ENCODE measurements at regions not wholly inside any gene's neighbourhood (a gene's known extent, or its start where the extent isn't known, plus 50 kb on each side); places are given as distances from the start of the nearest gene placed in this dataset.

DNA sequence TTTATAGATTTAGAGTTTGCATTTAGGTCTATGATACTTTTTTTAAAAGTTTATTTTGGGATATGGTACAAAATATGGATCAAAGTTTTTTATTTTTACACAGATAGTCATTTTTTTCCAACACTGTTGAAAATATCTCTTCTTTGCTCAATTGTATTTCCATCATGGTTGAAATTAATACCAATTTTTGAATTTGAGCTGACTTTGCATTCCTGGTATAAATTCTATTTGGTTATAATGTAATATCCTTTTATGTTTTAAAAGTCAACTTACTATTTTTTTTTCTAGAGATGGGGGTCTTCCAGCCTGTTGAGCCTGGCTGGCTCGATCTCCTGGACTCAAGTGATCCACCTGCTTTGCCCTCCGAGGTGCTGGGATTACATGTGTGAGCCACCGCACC lies 620.1 kb downstream of the OLFM4 start:
- DNase-seq = no peak

DNA sequence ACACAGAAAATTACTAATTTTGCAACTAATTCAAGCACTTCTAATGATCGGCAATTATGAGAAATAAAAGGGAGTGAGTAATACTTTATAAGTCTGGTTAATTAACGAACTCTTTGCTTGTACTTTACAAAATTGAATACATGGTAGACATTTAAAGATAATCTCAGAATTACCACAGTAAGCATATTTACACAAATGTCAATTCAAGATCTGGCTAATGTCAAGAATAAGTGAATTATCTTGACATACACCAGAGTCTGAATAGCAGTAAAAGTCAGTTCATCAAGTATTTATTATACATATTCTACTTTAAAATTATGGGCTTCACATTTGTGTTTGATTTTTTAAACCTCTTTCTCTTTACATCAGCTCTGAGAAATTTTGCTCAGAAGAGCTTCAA lies 643.4 kb downstream of the OLFM4 start:
- DNase-seq = no peak

DNA sequence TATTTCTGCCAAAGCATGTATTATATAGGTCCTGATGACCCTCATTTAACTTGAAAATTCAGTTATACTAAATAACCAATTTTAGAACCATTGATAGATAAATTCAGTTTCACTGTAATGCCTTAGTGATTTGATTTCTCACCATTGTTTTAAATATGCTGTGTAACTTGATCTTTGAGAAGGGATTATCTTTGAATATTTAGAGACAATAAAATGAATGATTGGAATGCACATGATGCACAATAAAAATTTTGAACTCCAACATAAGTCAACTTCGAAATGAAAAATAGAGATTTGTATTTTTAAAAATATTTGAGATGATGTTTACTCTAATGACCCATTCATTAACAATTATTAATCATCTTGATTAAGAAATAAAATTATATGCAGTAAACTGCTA lies 654.5 kb downstream of the OLFM4 start:
- DNase-seq = no peak

DNA sequence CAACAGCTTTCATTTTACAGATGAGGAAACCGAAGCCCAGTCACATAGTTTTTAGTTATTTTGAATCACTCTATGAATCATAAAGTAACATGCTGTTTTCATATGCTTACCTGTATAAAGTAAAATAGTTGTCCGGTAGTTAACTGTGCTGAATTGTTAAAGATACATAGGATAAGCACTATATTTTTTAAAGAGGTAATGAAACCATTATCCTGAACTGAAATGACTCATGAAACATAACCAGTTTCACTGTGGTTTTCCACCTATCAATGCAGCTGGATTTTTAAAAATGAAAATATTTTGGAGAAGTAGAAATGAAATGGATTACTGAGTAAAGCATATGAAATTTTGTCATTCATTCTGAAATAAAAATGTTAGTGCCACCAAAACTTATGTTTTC lies 655.0 kb downstream of the OLFM4 start:
- DNase-seq = no peak

DNA sequence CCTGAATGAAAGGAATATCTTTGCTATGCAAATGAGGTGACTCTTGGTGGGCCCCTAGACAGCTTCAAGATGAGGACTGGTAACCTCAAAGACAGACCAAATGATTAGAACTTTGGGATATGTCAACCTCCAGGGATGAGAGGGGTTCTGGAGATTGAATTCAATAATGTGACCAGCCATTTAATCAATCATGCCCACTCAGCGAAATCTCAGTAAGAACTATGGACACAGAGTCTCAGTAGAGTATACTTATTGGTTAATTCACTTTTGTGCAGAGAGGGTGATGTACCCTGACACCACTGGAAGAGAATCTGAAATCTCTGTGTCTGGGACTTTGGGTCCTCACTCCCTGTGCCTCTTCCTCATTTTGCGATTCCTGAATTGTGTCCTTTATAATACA lies 662.8 kb downstream of the OLFM4 start:
- DNase-seq = no peak

DNA sequence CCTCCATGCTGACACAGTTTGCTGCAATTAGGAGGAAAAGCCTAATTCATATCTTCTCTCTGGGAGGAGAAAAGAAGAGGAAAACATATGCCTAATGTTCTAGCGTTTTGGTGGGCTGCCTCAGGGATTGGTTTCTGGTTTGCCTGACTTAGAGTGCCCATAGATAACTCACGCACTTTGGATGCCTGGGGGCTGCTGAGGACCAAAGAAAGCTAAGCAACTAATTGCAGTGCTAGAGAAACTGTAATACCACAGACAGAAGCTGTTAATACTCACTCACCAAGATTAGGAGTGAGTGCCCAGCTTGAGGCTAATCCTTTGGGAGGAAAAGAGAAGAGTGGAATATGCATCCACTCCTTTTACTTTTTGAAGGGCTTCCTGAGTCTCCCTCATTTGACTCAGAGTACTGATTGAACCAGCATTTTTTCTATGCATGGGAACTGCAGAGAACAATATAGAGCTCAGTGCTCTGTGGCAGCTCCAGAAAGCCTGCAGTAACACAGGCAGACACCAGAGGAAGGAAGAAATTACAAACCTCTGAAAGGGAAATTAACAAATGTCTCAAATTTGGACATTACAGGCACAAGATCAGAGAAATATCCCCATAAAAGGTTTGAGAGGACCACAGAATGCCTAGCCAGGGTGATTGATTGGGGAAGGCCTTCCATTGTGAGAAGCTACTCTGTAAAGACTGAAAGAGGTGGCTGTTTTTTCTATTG lies 666.4 kb downstream of the OLFM4 start:
- no peak for DNase-seq

DNA sequence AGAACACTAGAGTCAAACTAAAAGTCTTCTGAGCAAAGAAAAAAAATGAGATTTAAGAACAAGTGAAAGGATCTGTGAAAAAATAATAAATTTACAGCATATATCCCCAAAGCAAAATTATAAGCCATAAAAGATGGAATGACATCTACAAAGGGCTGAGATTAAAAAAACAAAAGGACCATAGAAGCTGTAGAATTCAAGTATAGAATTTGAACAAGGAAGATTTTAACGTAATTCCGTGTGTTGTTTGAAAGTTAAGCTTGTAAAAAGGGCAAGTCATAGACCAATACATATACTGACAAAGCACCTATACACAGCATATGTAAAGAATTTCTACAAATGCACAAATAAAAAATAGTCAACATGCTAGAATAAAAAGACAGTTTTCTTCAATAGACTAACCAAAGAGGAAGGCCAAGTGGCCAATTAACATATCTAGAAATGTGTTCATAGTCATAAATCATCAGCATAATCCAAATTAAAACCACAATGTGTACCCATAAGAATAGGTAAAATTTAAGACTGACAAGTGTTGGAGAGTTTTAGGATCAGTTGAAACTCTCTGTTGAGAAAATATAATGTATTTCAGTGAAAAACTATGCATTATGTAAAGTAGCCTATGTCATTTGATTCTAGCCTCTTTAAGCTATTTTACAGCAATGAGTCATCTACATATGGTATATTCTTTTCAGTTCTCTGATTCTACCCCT lies 674.9 kb downstream of the OLFM4 start:
- no peak for DNase-seq

DNA sequence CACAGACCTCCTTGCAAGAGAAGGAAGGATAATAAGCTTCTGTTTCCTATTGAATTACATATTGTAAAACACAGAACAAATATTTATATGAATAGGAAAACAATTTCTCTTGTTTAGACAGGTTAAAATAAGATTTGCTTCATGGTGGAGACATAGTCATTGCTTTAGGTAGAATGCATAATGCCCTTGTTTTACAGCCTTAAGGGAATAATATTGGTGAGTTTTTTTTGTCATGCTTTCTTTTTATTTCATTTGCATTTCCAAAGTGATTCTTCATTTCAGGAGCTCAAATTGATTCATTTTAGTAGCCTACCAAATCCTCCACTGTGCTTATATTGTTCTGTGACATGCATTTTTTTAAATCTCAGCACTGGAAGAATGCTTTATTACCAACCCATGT lies 690.7 kb downstream of the OLFM4 start:
- DNase-seq = no peak

DNA sequence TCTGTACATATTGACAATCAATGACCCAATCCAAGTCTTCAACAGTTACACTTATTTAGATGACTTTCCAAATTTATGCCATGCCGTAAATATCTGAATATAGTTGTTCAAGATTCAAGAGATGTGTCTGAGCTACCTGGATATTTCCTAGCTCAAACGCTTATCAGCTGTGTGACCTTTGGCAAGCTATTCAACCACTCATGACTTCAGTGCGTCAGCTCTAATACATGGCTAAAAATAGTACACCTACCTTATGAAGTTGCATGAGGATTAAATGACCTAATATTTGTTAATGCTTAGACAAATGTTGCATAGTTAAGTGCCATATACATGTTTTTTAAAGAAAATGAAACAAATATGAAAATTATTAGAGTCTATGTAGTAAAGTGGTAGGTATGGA lies 704.1 kb downstream of the OLFM4 start:
- DNase-seq = no peak

DNA sequence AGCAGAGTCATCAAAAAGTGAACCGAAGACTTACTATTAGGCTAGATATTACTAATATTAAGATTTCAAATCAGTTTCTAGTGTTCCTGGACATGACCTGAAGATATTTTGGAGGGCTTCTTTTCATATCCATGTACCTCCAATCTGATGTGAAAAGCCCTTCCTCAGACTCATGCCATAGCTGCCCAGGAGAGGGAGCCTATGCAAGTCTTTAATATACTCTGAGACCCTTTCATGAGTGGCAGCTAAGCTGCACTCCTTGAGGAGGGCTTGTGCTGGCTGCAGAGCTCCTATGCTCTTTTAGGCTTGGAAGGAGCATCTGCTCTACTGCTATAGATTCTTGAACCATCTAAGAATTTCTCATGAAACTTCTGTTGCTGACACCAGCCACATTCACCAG lies 715.3 kb downstream of the OLFM4 start:
- no peak for DNase-seq

DNA sequence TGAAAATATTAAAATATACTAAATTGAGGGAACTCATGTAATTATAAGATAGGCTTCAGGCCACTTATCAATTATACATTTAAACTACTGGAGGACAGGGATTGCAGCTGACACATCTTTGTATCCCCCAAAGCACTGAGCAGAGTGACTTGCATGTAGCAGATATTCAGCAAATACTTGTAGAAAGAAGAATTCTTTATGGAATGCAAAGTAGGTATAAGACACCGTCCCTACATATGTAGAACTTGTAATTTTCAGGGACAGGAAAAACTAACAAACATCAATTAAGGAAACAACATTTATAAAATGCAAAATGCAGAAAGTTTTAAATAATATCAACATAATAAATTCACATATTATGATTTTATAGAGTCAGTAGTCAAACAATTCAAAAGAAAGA lies 719.2 kb downstream of the OLFM4 start:
- DNase-seq = no peak

DNA sequence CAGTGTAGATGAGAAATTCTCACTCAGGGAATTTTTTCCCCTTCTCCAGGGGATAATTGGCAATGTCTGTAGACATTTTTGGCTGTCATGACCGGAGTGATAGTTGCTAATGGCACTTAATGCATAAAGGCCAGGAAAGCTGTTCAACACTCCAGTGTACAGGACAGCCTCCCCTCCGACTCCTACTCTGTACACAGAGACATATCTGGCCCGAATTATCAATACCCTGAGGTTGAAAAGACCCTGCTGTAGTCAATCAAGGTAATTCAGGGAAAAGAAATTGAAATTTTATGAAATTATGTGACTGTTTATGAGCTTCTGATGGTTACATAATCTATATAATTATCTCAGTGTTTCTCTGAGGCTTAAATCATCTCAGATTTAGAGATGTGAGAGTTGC lies 720.7 kb downstream of the OLFM4 start:
- no peak for DNase-seq

DNA sequence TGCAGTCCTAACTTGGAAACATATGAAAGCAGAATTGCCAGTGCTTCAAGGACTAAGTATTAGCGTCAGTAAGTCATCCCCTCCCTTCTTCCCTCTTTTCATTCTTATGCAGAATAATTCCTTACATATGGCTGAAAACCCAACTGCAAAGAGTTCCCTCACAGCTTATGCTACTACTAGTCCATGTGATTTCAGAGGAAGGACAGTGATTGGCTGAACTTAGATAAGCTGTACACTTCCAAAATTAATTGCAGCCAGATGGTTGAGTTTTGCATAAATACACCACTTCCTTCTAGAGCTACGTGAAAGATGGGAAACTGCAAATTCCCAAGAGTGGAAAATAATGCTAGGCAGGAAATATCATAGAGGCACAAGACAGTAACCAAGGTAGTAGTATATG lies 730.4 kb downstream of the OLFM4 start:
- DNase-seq = no peak

DNA sequence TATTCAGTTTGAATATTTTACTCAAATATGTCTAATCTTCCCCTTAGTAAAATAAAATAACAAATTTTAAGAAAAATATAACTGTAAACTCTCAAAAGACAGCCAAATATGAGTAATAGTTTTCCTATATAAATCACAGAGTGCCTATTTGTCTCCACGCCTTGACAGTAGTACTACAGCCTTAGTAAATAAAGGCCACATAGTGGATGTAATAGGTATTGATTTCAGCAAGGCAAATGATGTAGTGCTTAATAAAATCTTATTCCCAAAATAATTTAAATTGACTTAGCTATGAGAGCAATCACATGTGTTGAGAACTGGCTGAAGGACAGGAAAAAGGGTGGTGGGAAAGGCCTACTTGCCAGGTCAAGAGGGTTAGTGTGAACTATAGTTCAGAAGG lies 747.2 kb downstream of the OLFM4 start:
- DNase-seq = no peak

DNA sequence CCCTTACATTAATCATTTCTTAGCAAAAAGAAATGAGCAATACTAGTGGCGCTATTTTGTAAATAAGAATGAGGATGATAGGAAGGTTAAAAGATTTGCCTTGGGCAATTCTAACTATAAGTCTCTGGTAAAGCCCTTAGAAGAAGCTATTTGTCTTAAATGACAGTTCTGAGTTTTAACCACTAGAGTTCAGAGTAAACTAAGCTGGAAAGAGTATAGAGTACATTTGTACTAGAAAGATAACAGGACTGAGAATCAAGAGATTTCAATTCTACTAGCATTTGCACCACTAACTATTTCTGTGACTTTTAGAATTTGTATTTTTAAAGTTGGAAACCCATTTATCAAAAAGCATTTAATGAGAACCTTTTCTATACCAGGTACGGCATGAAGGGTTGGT lies 750.3 kb downstream of the OLFM4 start:
- no peak for DNase-seq

DNA sequence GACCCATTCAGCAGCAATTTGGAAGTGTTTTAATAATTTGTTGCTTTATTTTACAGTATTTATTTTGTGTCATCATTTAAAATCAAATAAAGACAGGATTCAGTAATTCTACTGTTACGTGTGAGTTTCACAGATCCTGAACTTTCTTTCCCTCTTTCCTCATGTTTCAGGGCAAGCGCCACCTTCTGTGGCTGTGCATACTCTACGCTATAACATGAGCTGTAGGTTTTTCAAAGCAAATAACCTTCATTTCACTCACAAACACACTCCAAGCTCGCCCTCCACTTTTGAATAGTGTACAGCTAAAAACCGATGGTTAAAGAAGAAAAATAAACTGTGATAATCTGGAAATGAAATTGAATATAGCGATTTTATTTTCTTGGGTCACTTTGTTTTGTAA lies 753.3 kb downstream of the OLFM4 start:
- DNase-seq = peak in 1 of 56 donors; percentile 1

DNA sequence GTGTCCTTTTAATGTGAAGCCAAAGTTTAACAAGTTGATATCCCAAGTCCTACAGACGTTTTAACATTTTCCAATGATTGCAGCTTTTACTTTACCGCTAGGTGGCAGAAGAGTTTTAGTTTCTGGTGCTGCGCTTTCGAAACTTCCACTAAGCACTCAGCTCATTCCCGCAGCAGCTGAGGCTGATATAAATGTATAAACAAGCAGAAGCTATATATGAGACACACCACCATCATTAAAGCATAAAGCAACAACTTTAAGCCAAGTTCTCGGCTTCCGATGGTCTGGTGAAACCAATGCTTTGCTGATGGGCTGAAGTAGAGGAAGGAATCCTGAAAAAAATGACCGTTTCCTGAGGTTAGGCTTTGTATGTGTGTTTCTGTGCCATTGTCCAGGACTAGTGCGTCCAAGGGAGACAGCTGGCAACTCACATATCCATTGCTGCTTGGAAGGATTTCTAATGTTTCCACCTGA lies 753.9 kb downstream of the OLFM4 start:
- peak in 33 of 56 donors; percentile 1 to 79 (median 22) for DNase-seq

DNA sequence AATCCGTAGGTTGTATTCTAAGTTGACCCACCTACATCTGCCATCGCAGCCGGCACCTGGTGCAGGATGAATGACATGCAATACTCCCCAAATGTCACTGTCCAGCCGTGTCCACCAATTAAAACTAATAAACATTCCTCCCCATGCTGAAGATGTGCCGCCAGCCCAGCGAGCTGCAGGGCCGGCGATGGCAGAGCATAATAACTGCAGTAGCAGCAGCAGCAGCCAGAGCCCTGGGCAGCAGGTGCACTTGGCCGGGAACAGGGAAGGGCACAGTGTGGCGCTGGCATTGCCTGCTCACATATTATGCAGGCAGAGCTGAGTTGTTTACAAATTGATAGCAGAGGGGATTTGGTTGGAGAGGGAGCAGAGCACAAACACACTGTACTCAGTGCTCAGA lies 754.9 kb downstream of the OLFM4 start:
- peak in 18 of 56 donors; percentile 1 to 29 (median 8) for DNase-seq

DNA sequence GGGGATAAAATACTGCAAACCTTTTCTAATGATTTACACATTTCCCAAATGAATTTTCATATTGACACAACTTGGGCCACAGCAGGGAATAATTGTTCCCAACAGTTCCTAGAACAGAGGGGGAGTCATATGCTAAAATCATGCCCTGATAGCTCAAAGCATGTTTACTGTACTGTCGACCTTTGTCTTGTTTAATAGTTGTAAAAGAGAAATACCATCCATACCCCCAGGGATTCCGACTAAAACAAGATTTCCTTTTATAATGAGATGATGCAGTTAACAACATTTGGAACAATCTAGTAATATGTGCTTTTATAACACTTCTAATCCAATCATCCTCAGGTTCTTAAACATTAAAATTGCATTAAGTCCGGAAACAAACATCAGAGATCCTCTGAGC lies 759.7 kb downstream of the OLFM4 start:
- DNase-seq = no peak

DNA sequence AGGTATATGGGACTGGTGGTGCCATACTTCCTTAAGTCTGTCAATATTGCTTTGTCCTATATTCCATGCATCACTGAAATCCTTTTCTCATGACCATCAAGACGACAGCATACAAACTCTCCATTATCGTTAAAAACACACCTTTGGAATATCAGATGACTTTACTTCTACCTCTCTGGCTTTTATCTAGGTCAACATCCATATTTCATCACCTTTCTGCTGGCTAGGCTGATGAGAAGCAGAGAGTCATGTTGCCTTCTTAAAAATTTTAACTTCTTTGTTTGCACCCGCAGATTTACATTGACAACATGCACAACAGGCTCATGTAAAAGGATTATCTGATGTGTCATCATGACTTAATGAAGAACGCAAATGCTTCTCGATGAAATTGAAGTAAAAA lies 771.4 kb downstream of the OLFM4 start:
- no peak for DNase-seq

DNA sequence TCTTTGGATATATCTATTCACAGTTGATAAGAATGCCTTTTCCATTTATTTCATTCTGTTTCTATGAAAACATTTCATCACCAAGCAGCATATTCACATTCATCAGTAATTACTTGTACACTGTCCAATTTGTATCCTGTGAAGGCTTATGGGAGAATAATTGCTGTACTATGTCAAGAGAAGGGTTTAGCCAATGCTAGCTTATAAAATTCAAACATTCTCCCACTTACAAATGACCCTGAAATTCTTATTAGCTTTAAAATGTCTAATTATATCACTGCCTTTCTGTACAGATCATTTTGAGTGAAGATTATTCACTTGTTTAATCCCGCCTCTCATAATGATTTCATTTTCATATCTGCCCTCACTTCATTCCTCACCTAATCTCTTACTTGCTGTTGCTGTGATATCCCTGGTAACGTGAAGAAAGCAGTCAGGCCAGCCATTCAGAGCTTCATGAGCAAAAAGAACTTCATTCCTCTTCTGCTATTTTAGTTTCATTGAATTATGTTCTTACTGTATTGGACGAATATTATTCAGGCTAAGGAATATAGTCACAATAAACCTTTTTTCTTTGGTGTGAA lies 778.7 kb downstream of the OLFM4 start:
- DNase-seq = no peak

DNA sequence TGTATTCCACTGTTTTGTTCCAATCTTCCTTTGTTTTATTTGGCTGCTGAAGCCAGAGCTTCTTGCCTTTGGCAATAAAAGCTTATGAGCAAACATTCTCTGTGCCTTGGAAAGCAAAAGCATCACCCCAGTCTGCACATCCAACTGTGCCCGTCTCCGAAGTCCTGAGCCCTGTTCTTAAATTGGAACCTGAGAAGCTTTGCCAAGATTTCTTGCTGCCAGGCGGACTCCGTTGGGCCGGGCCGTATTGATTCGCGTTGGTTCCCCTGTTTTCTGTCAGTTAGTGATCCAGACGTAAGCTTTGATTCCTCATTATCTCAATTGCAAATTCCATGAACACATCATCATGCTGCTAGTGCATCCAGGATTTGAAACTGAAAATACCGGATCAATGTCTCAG lies 793.0 kb downstream of the OLFM4 start:
- DNase-seq = peak in 19 of 56 donors; percentile 0 to 9 (median 3)

DNA sequence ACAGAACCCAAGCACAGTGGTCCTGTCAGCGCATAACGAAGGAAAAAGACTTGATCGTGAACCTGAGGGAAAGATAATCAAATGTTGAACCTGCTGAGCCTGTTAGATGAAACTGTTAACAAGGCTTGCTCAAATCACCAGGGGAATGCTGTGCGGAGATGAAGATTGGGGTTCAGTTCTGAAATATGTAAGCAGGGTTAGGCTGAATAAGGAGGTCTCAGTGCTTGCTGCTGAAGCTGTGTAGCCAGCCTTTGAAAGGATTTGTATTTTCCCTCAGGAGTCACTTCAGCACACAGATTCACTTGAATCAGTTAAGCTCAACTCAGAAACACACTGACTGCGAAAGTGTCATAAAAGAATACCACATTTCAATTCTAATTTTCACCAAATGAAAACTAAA lies 793.5 kb downstream of the OLFM4 start:
- peak in 1 of 56 donors; percentile 2 for DNase-seq
